IMR-90 (cell line): ENCODE measurements at regions not wholly inside any gene's neighbourhood (a gene's known extent, or its start where the extent isn't known, plus 50 kb on each side); places are given as distances from the start of the nearest gene placed in this dataset.

Experiments used
- ATAC-seq: fragments of 200-7000 bp; cut with Tn5 transposase; 2 replicates; pipeline ENCODE4 v1.9.1; 2020; ENCODE audit warnings: low read depth, mild to moderate bottlenecking, moderate library complexity
- BruUV-seq: library from RNA; stranded (reverse); fragments of 400-500 nt; replicated peaks from 2 replicates; lab custom pipeline; 2021; lab: Mats Ljungman, UMichigan
- CTCF ChIA-PET: fragments of 300-600 bp; formaldehyde crosslinking; extraction: SDS; loops from one replicate; lab custom pipeline; 2021; ENCODE audit warnings: antibody characterized with exemption; lab: Yijun Ruan, JAX
- POLR2A ChIA-PET: fragments of 300-600 bp; sonication (Branson Sonifier 250); formaldehyde crosslinking; loops from one replicate; lab custom pipeline; 2022; ENCODE audit warnings: antibody characterized with exemption; ENCODE audit not compliant: unreplicated experiment; lab: Charles Lee
- DNase-seq: peaks from one replicate; pipeline ENCODE4 v3.0.0; 2013
- H2AFZ ChIP-seq: replicated peaks from 2 replicates; pipeline ENCODE3; 2013; ENCODE audit warnings: low read length, mild to moderate bottlenecking; ENCODE audit not compliant: poor library complexity
- H2AK5ac ChIP-seq: 2 replicates; pipeline ENCODE4 v1.6.1; 2013; ENCODE audit warnings: low read depth, low read length, inconsistent platforms
- H2AK9ac ChIP-seq: replicated peaks from 2 replicates; pipeline ENCODE3; 2013; ENCODE audit warnings: mild to moderate bottlenecking, low read depth, low read length, moderate library complexity; ENCODE audit not compliant: poor library complexity
- H2BK120ac ChIP-seq: 2 replicates; pipeline ENCODE4 v1.6.1; 2013; ENCODE audit warnings: low read depth, low read length, inconsistent platforms
- H2BK15ac ChIP-seq: 3 replicates; pipeline ENCODE4 v1.6.1; 2013; ENCODE audit warnings: low read depth, low read length, inconsistent platforms
- H2BK20ac ChIP-seq: 2 replicates; pipeline ENCODE4 v1.6.1; 2013; ENCODE audit warnings: low read depth, mild to moderate bottlenecking, inconsistent platforms, low read length, moderate library complexity
- H2BK5ac ChIP-seq: 2 replicates; pipeline ENCODE4 v1.6.1; 2013; ENCODE audit warnings: mild to moderate bottlenecking, low read depth, low read length, inconsistent platforms; ENCODE audit not compliant: poor library complexity, severe bottlenecking
- H3K14ac ChIP-seq: replicated peaks from 2 replicates; pipeline ENCODE4 v1.6.1; 2013; ENCODE audit warnings: low read depth, low read length, inconsistent platforms
- H3K18ac ChIP-seq: 2 replicates; pipeline ENCODE4 v1.6.1; 2013; ENCODE audit warnings: low read depth, low read length, control low read depth
- H3K23ac ChIP-seq: 2 replicates; pipeline ENCODE4 v1.6.1; 2013; ENCODE audit warnings: low read depth, low read length, inconsistent platforms
- H3K27ac ChIP-seq: 2 replicates; pipeline ENCODE4 v1.5.1; 2013; ENCODE audit warnings: mild to moderate bottlenecking, control low read depth, low read length; ENCODE audit not compliant: insufficient read depth
- H3K27me3 ChIP-seq: 2 replicates; pipeline ENCODE4 v1.6.1; 2013; ENCODE audit warnings: low read length; ENCODE audit not compliant: control insufficient read depth, insufficient read depth
- H3K36me3 ChIP-seq: 2 replicates; pipeline ENCODE4 v1.6.1; 2013; ENCODE audit warnings: low read length, mixed read lengths; ENCODE audit not compliant: control insufficient read depth, insufficient read depth
- H3K4ac ChIP-seq: 2 replicates; pipeline ENCODE4 v1.6.1; 2013; ENCODE audit warnings: low read depth, low read length, inconsistent platforms
- H3K4me1 ChIP-seq: 2 replicates; pipeline ENCODE4 v1.6.1; 2013; ENCODE audit warnings: low read length, mixed read lengths; ENCODE audit not compliant: control insufficient read depth, insufficient read depth
- H3K4me2 ChIP-seq: 2 replicates; pipeline ENCODE4 v1.6.1; 2013; ENCODE audit warnings: low read depth, mild to moderate bottlenecking, control low read depth, low read length, moderate library complexity
- H3K4me3 ChIP-seq: 2 replicates; pipeline ENCODE4 v1.5.1; 2013; ENCODE audit warnings: low read depth, mild to moderate bottlenecking, control low read depth, low read length, moderate library complexity; ENCODE audit not compliant: insufficient read depth
- H3K56ac ChIP-seq: 2 replicates; pipeline ENCODE4 v1.6.1; 2013; ENCODE audit warnings: low read length, inconsistent platforms; ENCODE audit not compliant: insufficient read depth; ENCODE audit errors: extremely low read depth
- H3K79me1 ChIP-seq, 2 experiments: 2 replicates each; pipeline ENCODE4 v1.6.1; 2013; ENCODE audit warnings: low read length in 2 of 2, inconsistent platforms in 1 of 2, low read depth in 1 of 2
- H3K9ac ChIP-seq: 2 replicates; pipeline ENCODE4 v1.6.1; 2013; ENCODE audit warnings: low read depth, low read length, control low read depth
- H3K9me1 ChIP-seq: 2 replicates; pipeline ENCODE4 v1.6.1; 2013; ENCODE audit warnings: low read length, inconsistent platforms; ENCODE audit not compliant: insufficient read depth
- H3K9me3 ChIP-seq: 2 replicates; pipeline ENCODE4 v1.6.1; 2013; ENCODE audit warnings: low read length; ENCODE audit not compliant: control insufficient read depth, insufficient read depth
- H4K20me1 ChIP-seq: 2 replicates; pipeline ENCODE4 v1.6.1; 2013; ENCODE audit warnings: low read length, inconsistent platforms; ENCODE audit not compliant: insufficient read depth
- H4K5ac ChIP-seq: 2 replicates; pipeline ENCODE4 v1.6.1; 2013; ENCODE audit warnings: mild to moderate bottlenecking, low read depth, low read length, control low read depth
- H4K8ac ChIP-seq, 2 experiments: 2 replicates each; pipeline ENCODE4 v1.6.1; 2013; ENCODE audit warnings: low read depth in 2 of 2, low read length in 2 of 2, control low read depth in 1 of 2, inconsistent platforms in 1 of 2
- H4K91ac ChIP-seq: 2 replicates; pipeline ENCODE4 v1.6.1; 2013; ENCODE audit warnings: low read depth, low read length, inconsistent platforms; ENCODE audit not compliant: insufficient read depth
- BHLHE40 ChIP-seq: fragments of 150-350 bp; IDR thresholded peaks from 2 replicates; pipeline ENCODE4 v1.6.1; 2016; ENCODE audit warnings: mild to moderate bottlenecking, low read depth, low read length
- CEBPB ChIP-seq: IDR thresholded peaks from 2 replicates; pipeline ENCODE4 v1.6.1; 2012; ENCODE audit warnings: low read depth, low read length, improper control_type of control experiment
- CHD1 ChIP-seq: IDR thresholded peaks from 2 replicates; pipeline ENCODE4 v1.6.1; 2012; ENCODE audit warnings: low read depth, low read length, improper control_type of control experiment
- CTCF ChIP-seq: conservative IDR thresholded peaks from 2 replicates; pipeline ENCODE4 v1.5.1; 2012; ENCODE audit warnings: mild to moderate bottlenecking, low read depth, low read length, improper control_type of control experiment
- ELK1 ChIP-seq: fragments of 150-350 bp; IDR thresholded peaks from 2 replicates; pipeline ENCODE4 v1.6.1; 2016; ENCODE audit warnings: low read depth, mild to moderate bottlenecking, low read length, moderate library complexity, borderline replicate concordance
- FOS ChIP-seq: fragments of 150-350 bp; IDR thresholded peaks from 2 replicates; pipeline ENCODE4 v1.6.1; 2016; ENCODE audit warnings: low read depth, low read length
- MAFK ChIP-seq: IDR thresholded peaks from 2 replicates; pipeline ENCODE4 v1.6.1; 2012; ENCODE audit warnings: low read depth, low read length, improper control_type of control experiment
- MAZ ChIP-seq: IDR thresholded peaks from 2 replicates; pipeline ENCODE4 v1.6.1; 2012; ENCODE audit warnings: low read depth, mild to moderate bottlenecking, low read length, improper control_type of control experiment, moderate library complexity, borderline replicate concordance
- MXI1 ChIP-seq: IDR thresholded peaks from 2 replicates; pipeline ENCODE4 v1.6.1; 2012; ENCODE audit warnings: low read depth, mild to moderate bottlenecking, low read length, moderate library complexity, borderline replicate concordance
- NFE2L2 ChIP-seq: fragments of 150-350 bp; IDR thresholded peaks from 2 replicates; pipeline ENCODE4 v1.6.1; 2016; ENCODE audit warnings: low read depth, mild to moderate bottlenecking, low read length
- POLR2A ChIP-seq: IDR thresholded peaks from 2 replicates; pipeline ENCODE4 v1.6.1; 2012; ENCODE audit warnings: mild to moderate bottlenecking, low read depth, low read length
- RAD21 ChIP-seq: IDR thresholded peaks from 2 replicates; pipeline ENCODE4 v1.6.1; 2012; ENCODE audit warnings: low read length, improper control_type of control experiment
- RCOR1 ChIP-seq: IDR thresholded peaks from 2 replicates; pipeline ENCODE4 v1.6.1; 2012; ENCODE audit warnings: mild to moderate bottlenecking, low read length, improper control_type of control experiment; ENCODE audit not compliant: insufficient replicate concordance
- RFX5 ChIP-seq: IDR thresholded peaks from 2 replicates; pipeline ENCODE4 v1.8.0; 2012; ENCODE audit warnings: low read depth, mild to moderate bottlenecking, low read length, moderate library complexity
- SMC3 ChIP-seq: fragments of 150-350 bp; IDR thresholded peaks from 2 replicates; pipeline ENCODE4 v1.6.1; 2016; ENCODE audit warnings: low read depth, mild to moderate bottlenecking, antibody characterized with exemption, low read length, moderate library complexity
- USF2 ChIP-seq: fragments of 150-350 bp; IDR thresholded peaks from 2 replicates; pipeline ENCODE4 v1.6.1; 2017; ENCODE audit warnings: mild to moderate bottlenecking, antibody characterized with exemption, low read length, low read depth
- WGBS, 2 experiments: methylation state at CpG; one replicate each; pipeline versions ENCODE4 v1.1.5 to v1.1.7; 2013; ENCODE audit warnings: missing lambda C conversion rate in 2 of 2; ENCODE audit not compliant: insufficient read length in 1 of 2; ENCODE audit errors: extremely low coverage in 2 of 2; 5-methylcytosine and 5-hydroxymethylcytosine counted together
- dilution Hi-C: fragments of 300-500 bp; cut with HindIII; formaldehyde crosslinking; loops from one replicate; pipeline ENCODE4 v1.14.3; 2018; ENCODE audit warnings: low sequenced_read_pairs; ENCODE audit not compliant: unreplicated experiment
- in situ Hi-C: fragments of 300-500 bp; cut with MboI; formaldehyde crosslinking; loops from 3 replicates; pipeline ENCODE4 v1.14.3; 2019; ENCODE audit warnings: low sequenced_read_pairs, inconsistent platforms, mixed read lengths
- intact Hi-C: fragments of 100-400 bp; cut with micrococcal nuclease; formaldehyde crosslinking; loops from 2 replicates; pipeline ENCODE4 v1.10.0; 2022

DNA sequence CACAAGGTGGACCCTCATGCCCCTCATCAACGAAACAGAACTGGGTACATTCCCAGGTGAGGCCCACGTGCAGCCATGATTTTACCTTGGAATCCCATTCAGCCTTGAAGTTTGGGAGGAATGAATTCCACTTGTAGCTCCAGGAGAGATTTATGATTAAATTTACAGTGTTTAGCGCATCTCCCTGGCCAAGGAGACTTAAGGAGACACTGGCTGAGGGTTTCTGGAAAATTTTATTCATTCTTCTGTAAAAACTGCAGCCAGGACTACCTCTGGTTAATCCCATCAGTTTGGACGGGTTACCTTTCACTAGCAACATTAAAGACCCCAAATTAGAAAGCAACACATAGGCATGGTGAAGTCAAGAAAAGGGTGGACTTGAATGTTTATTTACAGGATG is 87.2 kb upstream of the SMURF2 start:
- no peak overlapping the region for H2AK9ac ChIP-seq
- peaks cover 15% of the 10 kb centered on the region for H3K9me1 ChIP-seq
- H2BK5ac ChIP-seq, result no peak overlapping the region
- no peaks in the 10 kb centered on the region for H3K9me3 ChIP-seq
- peak overlapping the region; percentile 14; the same call in 2 of the 3 replicates for H2BK15ac ChIP-seq
- H2AK5ac ChIP-seq, result peak overlapping the region; percentile 29; the same call in 1 of the 2 replicates
- H3K56ac ChIP-seq, result no peak overlapping the region
- intact Hi-C loops (no loop called here), dilution Hi-C loops (no loop called here), in situ Hi-C loops (no loop called here)
- no peaks in the 10 kb centered on the region for H4K20me1 ChIP-seq
- no peak overlapping the region for H4K8ac ChIP-seq
- H3K9ac ChIP-seq, result no peak overlapping the region
- peaks cover 0 to 19% of the 10 kb centered on the region in 2 experiments; a peak in 2 of 4 replicates for H3K79me1 ChIP-seq
- no peak overlapping the region for H2AFZ ChIP-seq
- no TSS peak for BruUV-seq
- POLR2A ChIA-PET, result no interaction called here
- H3K4me3 ChIP-seq, result no peak overlapping the region
- H3K4me1 ChIP-seq, result peaks cover 3% of the 10 kb centered on the region; the same call in 1 of the 2 replicates
- H2BK20ac ChIP-seq, result 0 out of 2 replicates have a peak overlapping the region, but pooled peaks have one; percentile 45
- H3K27ac ChIP-seq, result no peak overlapping the region
- ATAC-seq, result no peak
- H3K18ac ChIP-seq, result no peak overlapping the region
- no peak overlapping the region for H3K4me2 ChIP-seq
- DNase-seq, result no peak
- no CpG with 5 or more reads among the region's 4 CpGs for WGBS, 2 experiments
- no peak overlapping the region for H3K14ac ChIP-seq
- TF ChIP-seq CTCF, result no peak
- no peak for TF ChIP-seq SMC3
- TF ChIP-seq BHLHE40, result no peak
- TF ChIP-seq MXI1, result no peak
- TF ChIP-seq MAFK, result no peak
- TF ChIP-seq USF2, result no peak
- TF ChIP-seq CHD1, result no peak
- TF ChIP-seq NFE2L2, result no peak
- no peak for TF ChIP-seq RAD21
- TF ChIP-seq RCOR1, result no peak
- TF ChIP-seq CEBPB, result no peak
- no peak for TF ChIP-seq FOS
- no peak for TF ChIP-seq RFX5
- no peak for TF ChIP-seq MAZ
- no peak for TF ChIP-seq ELK1
- no peak for TF ChIP-seq POLR2A
- CTCF ChIA-PET, result no interaction called here
- H3K36me3 ChIP-seq, result peaks cover 18% of the 10 kb centered on the region
- H4K91ac ChIP-seq, result no peak overlapping the region; the same call in 1 of the 2 replicates
- H2BK120ac ChIP-seq, result 0 out of 2 replicates have a peak overlapping the region, but pooled peaks have one; percentile 25
- no peak overlapping the region for H3K4ac ChIP-seq
- no peaks in the 10 kb centered on the region for H3K27me3 ChIP-seq
- H3K23ac ChIP-seq, result no peak overlapping the region
- peak overlapping the region; percentile 39; the same call in 1 of the 2 replicates for H4K5ac ChIP-seq
